SU-DHL-6 (cell line): ENCODE measurements at regions not wholly inside any gene's neighbourhood (a gene's known extent, or its start where the extent isn't known, plus 50 kb on each side); places are given as distances from the start of the nearest gene placed in this dataset.

ENCODE experiments used
- CTCF ChIP-seq: fragments of 200-600 bp; sonication (generic); IDR thresholded peaks from one replicate; pipeline ENCODE4 v1.5.1; 2017; ENCODE audit warnings: antibody characterized with exemption, mild to moderate bottlenecking, low read length, moderate library complexity; ENCODE audit not compliant: insufficient read depth, poor library complexity, severe bottlenecking
- EZH2phosphoT487 ChIP-seq: fragments of 200-600 bp; sonication (generic), shearing (Covaris generic); conservative IDR thresholded peaks from 2 replicates; pipeline ENCODE4 v1.6.1; 2018; ENCODE audit warnings: mild to moderate bottlenecking, antibody characterized with exemption, low read length, moderate library complexity, mixed read lengths

GRCh38 chrX:110432091-110432905 is 73.7 kb downstream of the RTL9 start:
- TF ChIP-seq EZH2phosphoT487 (no peak), CTCF (no peak)
